ENCODE measurements at regions not wholly inside any gene's neighbourhood (a gene's known extent, or its start where the extent isn't known, plus 50 kb on each side); places are given as distances from the start of the nearest gene placed in this dataset.

GRCh38 chr2:219967247-219968245 lies 340.1 kb downstream of the SLC4A3 start:
- Histone ChIP-seq H3K79me2 (no peaks in the 10 kb centered on the region), H3K27me3 (no peaks in the 10 kb centered on the region), H3K4me3 (no peak overlapping the region), H3K27ac (no peak overlapping the region), H4K20me1 (ENCODE audit: insufficient read depth, poor library complexity, severe bottlenecking) (no peaks in the 10 kb centered on the region), H3K36me3 (replicated peaks; ENCODE audit: insufficient read depth, low read depth) (no peaks in the 10 kb centered on the region), H2AFZ (no peak overlapping the region), H3K4me1 (ENCODE audit: insufficient read depth) (no peaks in the 10 kb centered on the region), H3K9me3 (ENCODE audit: low read depth) (no peaks in the 10 kb centered on the region), H3K4me2 (no peak overlapping the region), H3K9me2 (replicated peaks; ENCODE audit: insufficient read depth) (no peaks in the 10 kb centered on the region)
- TF ChIP-seq EZH2phosphoT487 (IDR thresholded peaks at IDR 0.05; ENCODE audit: low read depth, severe bottlenecking, unreplicated experiment), result no peak
- no peak for TF ChIP-seq EZH2 (IDR thresholded peaks at IDR 0.05; ENCODE audit: borderline replicate concordance)
- TF ChIP-seq, protein P1, sequence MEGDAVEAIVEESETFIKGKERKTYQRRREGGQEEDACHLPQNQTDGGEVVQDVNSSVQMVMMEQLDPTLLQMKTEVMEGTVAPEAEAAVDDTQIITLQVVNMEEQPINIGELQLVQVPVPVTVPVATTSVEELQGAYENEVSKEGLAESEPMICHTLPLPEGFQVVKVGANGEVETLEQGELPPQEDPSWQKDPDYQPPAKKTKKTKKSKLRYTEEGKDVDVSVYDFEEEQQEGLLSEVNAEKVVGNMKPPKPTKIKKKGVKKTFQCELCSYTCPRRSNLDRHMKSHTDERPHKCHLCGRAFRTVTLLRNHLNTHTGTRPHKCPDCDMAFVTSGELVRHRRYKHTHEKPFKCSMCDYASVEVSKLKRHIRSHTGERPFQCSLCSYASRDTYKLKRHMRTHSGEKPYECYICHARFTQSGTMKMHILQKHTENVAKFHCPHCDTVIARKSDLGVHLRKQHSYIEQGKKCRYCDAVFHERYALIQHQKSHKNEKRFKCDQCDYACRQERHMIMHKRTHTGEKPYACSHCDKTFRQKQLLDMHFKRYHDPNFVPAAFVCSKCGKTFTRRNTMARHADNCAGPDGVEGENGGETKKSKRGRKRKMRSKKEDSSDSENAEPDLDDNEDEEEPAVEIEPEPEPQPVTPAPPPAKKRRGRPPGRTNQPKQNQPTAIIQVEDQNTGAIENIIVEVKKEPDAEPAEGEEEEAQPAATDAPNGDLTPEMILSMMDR (IDR thresholded peaks at IDR 0.05; ENCODE audit: poor library complexity), result no peak
- WGBS (ENCODE audit: low lambda C conversion rate, missing lambda C conversion rate), result 75% methylated on average over 8 of the region's 8 CpGs
- DNase-seq (ENCODE audit: low spot score), result no peak

GRCh38 chr2:219968685-219969345 lies 341.4 kb downstream of the SLC4A3 start:
- H3K27ac ChIP-seq, result no peak overlapping the region
- H3K9me2 ChIP-seq (replicated peaks; ENCODE audit: insufficient read depth), result no peaks in the 10 kb centered on the region
- H4K20me1 ChIP-seq (ENCODE audit: insufficient read depth, poor library complexity, severe bottlenecking), result no peaks in the 10 kb centered on the region
- no peak overlapping the region for H3K4me3 ChIP-seq
- H3K4me2 ChIP-seq, result no peak overlapping the region
- DNase-seq (ENCODE audit: low spot score), result no peak
- H3K79me2 ChIP-seq, result no peaks in the 10 kb centered on the region
- no peak overlapping the region for H2AFZ ChIP-seq
- no peaks in the 10 kb centered on the region for H3K27me3 ChIP-seq
- H3K4me1 ChIP-seq (ENCODE audit: insufficient read depth), result no peaks in the 10 kb centered on the region
- 90% methylated on average over 6 of the region's 6 CpGs for WGBS (ENCODE audit: low lambda C conversion rate, missing lambda C conversion rate)
- no peaks in the 10 kb centered on the region for H3K9me3 ChIP-seq (ENCODE audit: low read depth)
- TF ChIP-seq, protein P1 (IDR thresholded peaks at IDR 0.05; ENCODE audit: poor library complexity), result no peak
- TF ChIP-seq EZH2phosphoT487 (IDR thresholded peaks at IDR 0.05; ENCODE audit: low read depth, severe bottlenecking, unreplicated experiment) (no peak), EZH2 (IDR thresholded peaks at IDR 0.05; ENCODE audit: borderline replicate concordance) (no peak)
- no peaks in the 10 kb centered on the region for H3K36me3 ChIP-seq (replicated peaks; ENCODE audit: insufficient read depth, low read depth)

- no peaks in the 10 kb centered on the region for H3K4me1 ChIP-seq (ENCODE audit: insufficient read depth)
- H2AFZ ChIP-seq, result no peak overlapping the region
- H3K4me3 ChIP-seq, result no peak overlapping the region
- TF ChIP-seq EZH2phosphoT487 (IDR thresholded peaks at IDR 0.05; ENCODE audit: low read depth, severe bottlenecking, unreplicated experiment) (no peak), EZH2 (IDR thresholded peaks at IDR 0.05; ENCODE audit: borderline replicate concordance) (no peak)
- TF ChIP-seq, protein P1 (IDR thresholded peaks at IDR 0.05; ENCODE audit: poor library complexity), result no peak
- no peaks in the 10 kb centered on the region for H3K9me2 ChIP-seq (replicated peaks; ENCODE audit: insufficient read depth)
- H3K4me2 ChIP-seq, result no peak overlapping the region
- H4K20me1 ChIP-seq (ENCODE audit: insufficient read depth, poor library complexity, severe bottlenecking), result no peaks in the 10 kb centered on the region
- H3K36me3 ChIP-seq (replicated peaks; ENCODE audit: insufficient read depth, low read depth), result no peaks in the 10 kb centered on the region
- no peak for DNase-seq (ENCODE audit: low spot score)
- H3K79me2 ChIP-seq, result no peaks in the 10 kb centered on the region
- no peaks in the 10 kb centered on the region for H3K27me3 ChIP-seq
- H3K9me3 ChIP-seq (ENCODE audit: low read depth), result no peaks in the 10 kb centered on the region
- H3K27ac ChIP-seq, result no peak overlapping the region
- WGBS (ENCODE audit: low lambda C conversion rate, missing lambda C conversion rate), result 93% methylated on average over 4 of the region's 4 CpGs
Observed at GRCh38 chr2:219969508-219969907, 342.1 kb downstream of the SLC4A3 start.

All from hepatocyte (in vitro differentiated cells).